Astrocyte of the spinal cord (primary cell): ENCODE measurements at regions not wholly inside any gene's neighbourhood (a gene's known extent, or its start where the extent isn't known, plus 50 kb on each side); places are given as distances from the start of the nearest gene placed in this dataset.

Source experiments
- DNase-seq: peaks from one replicate; pipeline ENCODE4 v3.0.0; 2011; ENCODE audit warnings: low read depth, low spot score
- H3K4me3 ChIP-seq: 2 replicates; pipeline ENCODE4 v1.5.1; 2011; ENCODE audit warnings: low read depth, mild to moderate bottlenecking, low read length, moderate library complexity
- in situ Hi-C: cut with HindIII; loops from 2 replicates; pipeline ENCODE4 v1.10.0; 2017; ENCODE audit warnings: low sequenced_read_pairs
- TF ChIP-seq, protein P1 (sequence below): IDR thresholded peaks from 2 replicates; pipeline ENCODE4 v1.5.1; 2012; ENCODE audit warnings: low read depth, mild to moderate bottlenecking, low read length, inconsistent platforms

DNA sequence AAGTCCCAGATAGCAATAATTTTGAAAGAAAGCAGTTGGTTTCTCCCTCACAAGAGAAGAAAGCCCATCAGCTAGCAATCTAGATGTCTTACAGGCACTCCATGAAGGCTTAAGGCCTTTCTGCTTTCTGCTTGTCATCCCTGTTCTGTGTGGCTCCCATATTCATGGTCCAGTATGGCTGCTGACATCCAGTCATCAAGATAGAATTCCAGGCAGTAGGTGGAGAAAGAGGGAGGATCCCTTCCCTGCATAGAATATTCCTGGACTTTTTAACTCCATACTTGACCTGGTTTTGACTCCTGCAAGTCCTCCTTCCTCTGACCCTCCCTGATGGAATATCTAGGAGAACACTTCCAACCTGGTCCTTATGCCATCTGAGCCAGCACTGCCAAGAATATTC is 389.9 kb upstream of the AKR1E2 start:
- DNase-seq, result no peak
- in situ Hi-C loops, result no loop called here
- TF ChIP-seq, protein P1, sequence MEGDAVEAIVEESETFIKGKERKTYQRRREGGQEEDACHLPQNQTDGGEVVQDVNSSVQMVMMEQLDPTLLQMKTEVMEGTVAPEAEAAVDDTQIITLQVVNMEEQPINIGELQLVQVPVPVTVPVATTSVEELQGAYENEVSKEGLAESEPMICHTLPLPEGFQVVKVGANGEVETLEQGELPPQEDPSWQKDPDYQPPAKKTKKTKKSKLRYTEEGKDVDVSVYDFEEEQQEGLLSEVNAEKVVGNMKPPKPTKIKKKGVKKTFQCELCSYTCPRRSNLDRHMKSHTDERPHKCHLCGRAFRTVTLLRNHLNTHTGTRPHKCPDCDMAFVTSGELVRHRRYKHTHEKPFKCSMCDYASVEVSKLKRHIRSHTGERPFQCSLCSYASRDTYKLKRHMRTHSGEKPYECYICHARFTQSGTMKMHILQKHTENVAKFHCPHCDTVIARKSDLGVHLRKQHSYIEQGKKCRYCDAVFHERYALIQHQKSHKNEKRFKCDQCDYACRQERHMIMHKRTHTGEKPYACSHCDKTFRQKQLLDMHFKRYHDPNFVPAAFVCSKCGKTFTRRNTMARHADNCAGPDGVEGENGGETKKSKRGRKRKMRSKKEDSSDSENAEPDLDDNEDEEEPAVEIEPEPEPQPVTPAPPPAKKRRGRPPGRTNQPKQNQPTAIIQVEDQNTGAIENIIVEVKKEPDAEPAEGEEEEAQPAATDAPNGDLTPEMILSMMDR, result no peak

DNA sequence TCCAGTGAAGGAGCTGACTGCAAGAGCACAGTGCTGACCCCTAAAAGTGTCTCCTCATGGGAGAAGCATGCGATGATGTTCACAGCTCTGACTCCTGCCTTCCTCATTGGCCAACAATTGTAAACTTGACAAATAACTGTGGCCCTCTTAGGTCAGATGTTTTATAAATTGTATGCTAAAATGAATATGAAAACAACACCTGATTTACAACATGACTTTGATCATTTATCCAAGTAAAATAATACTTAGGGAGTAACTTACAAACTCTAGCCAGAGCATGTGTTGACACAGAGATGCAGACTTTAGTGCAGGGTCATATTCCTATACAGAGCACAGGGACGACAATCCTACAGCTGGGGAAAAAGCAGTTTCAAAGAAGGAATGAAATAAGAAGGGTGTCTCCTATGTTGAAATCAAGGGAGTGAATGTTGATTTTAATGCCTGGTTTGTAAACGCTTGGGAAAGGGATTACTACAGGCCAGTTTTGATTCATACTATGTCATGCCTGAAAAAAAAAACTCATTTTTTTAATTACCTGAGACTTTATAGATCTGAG is 391.4 kb upstream of the AKR1E2 start:
- TF ChIP-seq, protein P1, result no peak
- no peak overlapping the region for H3K4me3 ChIP-seq
- no peak for DNase-seq
- in situ Hi-C loops, result no loop called here

More for the DNA sequence above, 389.9 kb upstream of the AKR1E2 start:
- no peak overlapping the region for H3K4me3 ChIP-seq

DNA sequence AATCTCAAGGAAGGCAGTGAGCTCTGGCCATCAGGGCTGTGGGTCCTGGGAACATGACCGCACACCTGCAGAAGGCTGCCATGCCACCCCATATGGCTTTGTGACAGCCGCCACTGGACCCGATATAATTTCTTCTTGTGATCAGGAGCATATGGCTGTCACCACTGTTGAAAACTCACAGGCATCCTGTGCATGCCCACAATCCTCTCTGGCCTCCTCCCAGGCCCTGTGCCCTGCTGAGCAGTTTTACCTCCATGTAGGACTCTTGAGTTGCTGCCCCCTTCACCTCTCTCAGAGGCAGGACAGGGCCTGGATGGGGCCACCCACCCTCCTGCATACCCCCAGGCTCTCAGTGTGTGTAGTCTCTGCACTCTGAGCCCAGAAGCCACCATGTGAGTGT is 391.9 kb upstream of the AKR1E2 start:
- TF ChIP-seq, protein P1, result no peak
- in situ Hi-C loops, result no loop called here
- DNase-seq, result no peak

DNA sequence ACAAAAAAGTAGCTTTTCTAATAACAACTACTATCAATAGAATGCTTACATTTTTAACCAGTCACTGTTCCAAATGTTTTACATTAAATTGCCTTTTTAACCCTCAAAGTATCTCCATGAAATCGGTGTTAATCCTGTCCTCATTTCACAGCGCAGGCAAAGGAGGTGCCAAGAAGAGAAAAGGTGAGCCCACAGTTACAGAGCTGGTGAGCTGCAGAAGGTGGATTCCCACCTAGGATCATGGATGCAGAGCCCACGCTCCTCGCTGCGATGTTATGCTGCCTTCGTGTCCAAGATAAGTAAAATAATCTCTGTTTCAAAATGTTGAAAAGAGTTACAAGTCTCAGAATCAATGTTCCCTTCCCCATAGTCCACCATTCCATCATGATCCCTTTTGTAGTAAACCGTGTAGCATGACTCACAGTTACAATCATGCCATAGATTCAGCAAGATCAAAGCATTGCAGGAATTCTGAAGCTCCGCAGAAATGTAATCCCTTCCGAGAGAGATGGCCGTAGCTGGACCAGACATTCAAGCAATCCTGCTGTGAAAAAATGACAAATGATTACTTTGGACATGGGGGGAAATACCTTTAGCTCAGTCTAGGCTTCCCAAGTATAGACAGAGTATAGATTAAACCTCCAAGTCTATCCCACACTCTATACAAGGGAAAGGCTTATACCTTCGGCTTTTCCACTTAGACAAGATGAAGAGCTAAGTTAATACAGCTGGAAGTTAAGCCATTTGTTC is 394.7 kb upstream of the AKR1E2 start:
- in situ Hi-C loops, result no loop called here
- H3K4me3 ChIP-seq, result no peak overlapping the region
- DNase-seq, result peak; percentile 92
- TF ChIP-seq, protein P1, result no peak

More for the DNA sequence above, 391.9 kb upstream of the AKR1E2 start:
- no peak overlapping the region for H3K4me3 ChIP-seq

DNA sequence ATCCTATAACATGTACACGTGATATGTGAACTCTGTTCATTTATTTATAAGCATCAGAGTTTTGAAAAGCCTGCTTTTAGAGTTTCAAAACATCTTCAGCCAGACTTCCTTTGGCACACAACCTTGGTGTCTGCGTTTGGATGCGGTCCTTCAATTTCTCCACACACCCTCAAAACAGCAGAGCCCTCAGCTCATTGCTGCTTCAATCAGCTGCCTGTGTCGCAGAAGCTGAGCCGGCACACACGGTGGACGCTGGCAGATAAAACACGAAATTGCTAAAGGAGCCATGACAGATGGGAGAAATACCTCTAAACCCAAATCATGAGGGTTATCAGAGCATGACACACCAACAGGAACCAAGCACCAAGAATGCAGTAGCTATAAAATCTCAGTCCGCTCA is 396.4 kb upstream of the AKR1E2 start:
- TF ChIP-seq, protein P1, result no peak
- H3K4me3 ChIP-seq, result no peak overlapping the region
- DNase-seq, result no peak
- in situ Hi-C loops, result no loop called here

DNA sequence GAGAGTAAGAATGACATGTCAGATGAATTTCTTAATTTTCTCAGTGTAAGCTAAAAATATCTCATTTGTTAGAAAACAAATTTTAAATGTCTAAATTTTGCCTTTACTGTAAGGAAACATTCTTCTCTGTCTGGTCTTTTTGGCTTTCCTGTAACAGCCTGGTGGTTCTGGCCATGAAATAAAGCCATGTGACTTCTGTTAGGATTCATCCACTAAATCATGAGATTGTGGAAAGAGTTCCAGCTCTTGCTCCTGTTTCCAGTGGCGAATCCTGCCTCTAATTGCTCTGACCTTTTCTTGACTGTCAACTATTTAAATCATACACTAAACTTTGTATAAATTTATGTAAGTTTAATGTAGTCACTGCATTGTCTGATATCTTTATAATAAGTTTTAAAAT is 398.5 kb upstream of the AKR1E2 start:
- TF ChIP-seq, protein P1, result no peak
- no peak for DNase-seq
- no peak overlapping the region for H3K4me3 ChIP-seq
- in situ Hi-C loops, result no loop called here
